Stimulated activated CD8-positive, alpha-beta memory T cell treated with anti-CD3 and anti-CD28 coated beads, Interleukin-12 subunit alpha, Interleukin-12 subunit beta, amount 100 ng/mL, for 1 hour (primary cell): ENCODE measurements at regions not wholly inside any gene's neighbourhood (a gene's known extent, or its start where the extent isn't known, plus 50 kb on each side); places are given as distances from the start of the nearest gene placed in this dataset.

ENCODE experiments used
- DNase-seq: peaks from one replicate; pipeline ENCODE4 v3.0.0-alpha.2; 2020; ENCODE audit warnings: low read depth

DNA sequence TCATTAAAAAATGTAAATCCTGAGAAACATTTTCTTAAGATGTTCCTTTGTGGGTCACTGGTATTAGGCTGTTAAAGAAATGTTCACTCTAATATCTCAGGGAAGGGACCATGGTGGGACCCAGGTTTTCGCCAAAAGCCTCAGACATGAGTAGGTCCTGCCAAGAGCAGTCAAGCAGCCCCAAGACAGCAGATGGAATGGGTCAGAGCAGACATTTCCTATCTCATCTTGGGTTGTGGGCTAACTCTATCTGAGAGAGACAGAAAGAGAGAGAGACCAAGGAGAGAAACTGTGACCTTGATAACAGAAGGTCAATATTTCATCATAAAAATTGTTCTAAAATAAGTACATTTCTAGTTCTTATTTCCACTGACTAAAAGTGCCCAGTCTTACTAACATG, 661.7 kb downstream of the TSN start:
- no peak for DNase-seq

- no peak for DNase-seq
Measured at GRCh38 chr2:122421775-122422174, 666.3 kb downstream of the TSN start.

GRCh38 chr2:122422384-122422991, 667.0 kb downstream of the TSN start:
- no peak for DNase-seq

- DNase-seq, result no peak
Measured at GRCh38 chr2:122423934-122424333, 668.5 kb downstream of the TSN start.

DNA sequence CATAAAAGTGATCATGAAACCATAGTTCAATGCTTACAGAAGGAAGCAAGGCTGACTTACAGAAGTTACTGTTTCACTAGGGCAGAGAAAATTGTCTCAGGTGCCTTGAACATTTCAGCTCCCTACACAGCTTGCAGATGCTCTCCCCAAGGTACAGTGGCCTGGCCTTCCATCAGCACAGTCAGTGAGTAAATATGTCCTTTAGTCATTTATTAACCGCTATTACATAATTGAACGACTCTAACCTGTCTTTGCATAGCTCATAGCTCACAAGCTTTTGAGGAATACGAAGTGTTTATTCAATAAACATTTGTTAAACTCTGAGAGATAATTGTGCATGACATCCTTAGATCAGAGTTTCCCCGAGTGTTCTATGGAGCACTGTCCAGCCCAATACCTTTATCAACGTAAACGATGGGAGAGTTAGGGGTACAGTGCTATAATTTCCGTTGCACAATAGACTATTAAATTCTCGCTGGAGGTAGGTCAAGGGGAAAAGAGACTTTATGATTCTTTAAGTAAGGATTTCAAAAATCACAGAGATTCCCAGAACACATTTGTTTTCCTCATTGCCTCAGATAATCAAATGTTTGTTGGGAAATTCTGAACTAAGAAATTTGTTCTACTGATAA, 677.8 kb downstream of the TSN start:
- DNase-seq, result no peak

DNA sequence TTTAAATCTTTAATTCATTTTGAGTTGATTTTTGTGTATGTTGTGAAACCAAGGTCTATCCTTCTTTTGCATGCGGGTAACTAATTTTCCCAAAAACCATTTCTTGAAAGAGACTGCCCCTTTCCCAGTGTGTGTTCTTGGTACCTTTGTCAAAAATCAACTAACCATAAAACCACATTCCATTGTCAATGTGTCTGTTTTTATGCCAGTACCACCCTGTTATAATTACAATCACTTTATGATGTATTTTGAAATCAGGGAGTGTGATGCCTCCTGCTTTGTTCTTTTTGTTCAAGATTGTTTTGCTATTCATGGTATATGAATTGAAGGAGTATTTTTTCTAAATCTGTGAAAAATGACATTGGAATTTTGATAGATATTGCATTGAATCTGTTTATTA, 689.6 kb downstream of the TSN start:
- no peak for DNase-seq

DNA sequence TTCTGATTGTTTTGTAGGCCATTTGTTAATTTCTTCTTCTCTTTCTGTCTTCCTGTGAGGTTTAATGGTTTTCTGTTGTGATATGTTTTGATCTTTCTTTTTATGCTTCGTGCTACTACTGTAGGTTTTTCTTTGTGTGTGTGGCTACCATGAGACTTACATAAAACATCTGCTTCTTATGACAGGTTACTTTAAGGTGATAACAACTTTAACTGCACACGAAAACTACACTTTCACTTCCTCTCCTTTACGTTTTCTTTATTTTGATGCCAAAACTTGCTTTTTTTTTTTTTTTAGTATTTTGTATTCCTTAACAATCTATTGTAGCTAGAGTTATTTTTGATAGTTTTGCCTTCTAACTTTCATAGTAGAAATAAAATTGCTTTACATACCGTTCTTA, 691.3 kb downstream of the TSN start:
- no peak for DNase-seq

DNA sequence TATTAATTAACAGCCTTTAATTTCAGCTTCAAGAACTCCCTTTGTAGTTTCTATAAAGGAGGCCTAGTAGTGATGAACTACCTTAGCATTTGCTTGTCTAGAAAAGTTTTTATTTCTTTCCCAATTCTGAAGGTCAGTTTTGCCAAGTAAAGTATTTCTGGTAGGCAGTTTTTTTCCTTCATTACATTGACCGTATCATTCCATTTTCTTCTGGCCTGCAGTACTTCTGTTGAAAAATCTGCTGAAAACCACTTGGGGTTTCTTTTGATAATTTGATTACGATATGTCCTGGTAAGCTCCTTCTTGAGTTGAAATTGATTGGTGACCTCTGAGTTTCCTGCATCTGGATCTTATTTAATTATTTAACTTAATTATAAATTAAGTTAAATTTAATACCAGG, 691.8 kb downstream of the TSN start:
- no peak for DNase-seq

DNA sequence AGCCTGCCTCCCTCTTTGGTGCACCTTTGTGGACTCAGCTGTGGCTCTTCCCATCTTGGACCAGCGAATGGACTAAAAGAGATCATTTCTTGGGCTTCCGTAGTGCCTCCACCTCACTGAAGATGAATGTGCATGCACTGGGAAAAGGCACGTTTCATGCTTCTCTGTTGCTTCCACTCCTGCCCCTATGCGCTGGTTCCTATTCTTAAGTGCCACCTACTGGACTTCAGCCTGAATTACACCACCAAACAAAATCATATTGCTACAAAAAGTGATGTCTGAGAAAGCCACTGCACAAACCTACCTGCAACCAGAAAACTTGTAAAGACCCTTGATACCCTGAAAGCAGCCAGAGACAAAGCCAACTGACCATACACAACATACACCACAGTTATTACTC, 695.6 kb downstream of the TSN start:
- no peak for DNase-seq

DNA sequence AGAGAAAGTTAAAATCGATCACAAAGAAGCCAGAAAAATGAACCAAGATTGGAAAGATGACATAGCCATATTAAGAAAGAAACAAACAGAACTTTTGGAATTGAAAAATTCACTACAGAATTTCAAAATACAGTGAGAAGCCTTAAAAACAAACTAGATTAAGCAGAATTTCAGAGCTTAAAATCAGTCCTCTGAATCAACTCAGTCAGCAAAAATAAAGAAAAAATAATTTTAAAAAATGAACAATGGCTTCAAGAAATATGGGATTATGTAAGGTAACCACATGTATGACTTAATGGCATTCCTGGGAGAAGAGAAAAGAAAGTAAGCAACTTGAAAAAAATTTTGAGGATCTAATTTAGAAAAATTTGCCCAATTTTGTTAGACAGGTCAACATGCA, 696.2 kb downstream of the TSN start:
- DNase-seq, result no peak

- no peak for DNase-seq
Measured at GRCh38 chr2:122469147-122469546, 713.7 kb downstream of the TSN start.

- DNase-seq, result no peak
Measured at GRCh38 chr2:122471753-122472152, 716.3 kb downstream of the TSN start.

DNA sequence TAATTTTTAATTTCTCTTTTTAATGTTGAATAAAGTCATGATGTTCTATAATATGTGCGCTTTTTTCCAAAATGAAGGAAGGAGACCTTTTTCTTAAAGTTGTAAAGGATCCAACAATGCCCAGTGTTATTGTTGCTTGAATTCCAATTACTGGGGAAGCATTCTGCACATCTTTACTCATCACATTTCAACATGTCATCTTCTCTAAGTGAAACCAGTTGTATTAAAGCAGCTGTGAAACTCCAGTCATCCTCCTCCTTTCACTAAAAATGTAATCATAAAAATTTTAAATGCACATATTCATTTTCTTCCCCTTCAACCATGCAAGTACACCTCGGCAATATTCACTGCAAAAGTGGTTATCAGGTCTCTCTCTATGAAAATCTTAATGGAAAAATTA, 722.7 kb downstream of the TSN start:
- DNase-seq, result no peak

DNA sequence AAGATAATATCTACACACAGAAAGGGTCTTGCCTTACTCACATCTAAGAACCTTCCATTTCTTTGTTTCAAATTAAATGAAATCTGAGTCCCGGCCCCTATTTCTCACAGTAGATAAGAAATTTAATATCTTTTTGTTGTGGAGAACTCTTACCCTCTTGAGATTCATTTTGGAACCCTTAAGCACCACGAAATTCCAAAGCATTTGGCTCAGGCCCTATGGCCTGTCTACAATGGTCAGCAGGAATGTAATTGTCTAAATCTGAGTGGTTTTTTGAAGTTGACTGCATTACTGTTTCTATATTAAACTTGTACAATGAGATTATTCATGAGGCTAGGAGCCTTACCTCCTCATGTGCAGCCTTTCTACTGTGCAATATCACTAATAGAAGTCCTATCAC, 723.3 kb downstream of the TSN start:
- no peak for DNase-seq

DNA sequence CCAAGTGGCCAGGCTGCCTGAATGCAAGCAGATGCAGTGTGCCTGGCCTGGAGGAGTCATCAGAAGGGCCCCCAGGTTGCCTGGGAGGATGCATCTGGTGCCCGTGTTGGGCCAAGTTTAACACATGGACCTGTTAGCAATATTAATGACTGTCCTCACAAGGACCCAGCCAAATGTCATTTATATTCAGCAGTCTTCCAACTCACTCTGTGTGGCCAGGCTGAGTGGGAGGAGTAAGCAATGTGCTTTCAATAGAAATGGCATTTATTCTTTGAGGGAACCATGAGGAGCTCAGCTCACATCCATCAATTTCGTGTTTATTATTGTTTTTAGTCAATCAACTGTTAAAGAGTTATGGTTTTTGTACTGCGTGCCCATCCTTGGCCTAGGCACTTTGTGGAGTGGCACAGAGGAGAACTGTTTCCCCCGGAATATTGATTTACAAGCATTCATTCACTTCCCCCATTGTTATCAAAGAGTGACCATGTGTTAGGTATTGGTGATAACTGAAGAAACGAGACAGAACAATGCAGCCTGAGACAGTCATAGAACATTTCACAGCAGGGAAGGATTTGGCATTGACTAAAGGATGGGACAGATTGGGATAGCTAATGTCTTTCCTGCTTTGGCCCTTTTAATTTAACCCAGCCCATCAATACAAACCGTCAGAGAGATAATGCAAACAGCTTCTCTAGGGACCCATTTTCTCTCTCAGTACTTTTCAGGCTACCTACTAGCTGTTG, 725.2 kb downstream of the TSN start:
- no peak for DNase-seq

GRCh38 chr2:122481244-122481622, 725.8 kb downstream of the TSN start:
- no peak for DNase-seq

DNA sequence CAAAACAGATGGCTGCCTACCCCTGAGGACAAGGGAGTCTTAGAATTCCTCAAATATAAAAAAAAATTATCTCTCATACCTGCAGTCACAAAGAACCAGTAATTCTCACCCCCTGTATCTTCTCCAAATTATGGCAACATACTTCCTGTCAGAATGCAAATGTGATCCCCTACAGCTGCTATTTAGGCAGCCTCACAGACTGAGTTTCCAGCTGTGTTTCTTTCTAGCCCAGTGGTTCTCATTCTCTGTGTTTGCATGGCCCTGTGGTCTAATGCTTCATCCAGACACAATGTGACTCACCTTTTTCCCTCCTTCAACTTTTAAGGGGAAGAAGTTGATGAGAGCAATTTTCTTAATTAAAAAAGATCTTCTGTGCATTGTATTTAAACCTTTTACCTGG, 726.3 kb downstream of the TSN start:
- DNase-seq, result no peak

DNA sequence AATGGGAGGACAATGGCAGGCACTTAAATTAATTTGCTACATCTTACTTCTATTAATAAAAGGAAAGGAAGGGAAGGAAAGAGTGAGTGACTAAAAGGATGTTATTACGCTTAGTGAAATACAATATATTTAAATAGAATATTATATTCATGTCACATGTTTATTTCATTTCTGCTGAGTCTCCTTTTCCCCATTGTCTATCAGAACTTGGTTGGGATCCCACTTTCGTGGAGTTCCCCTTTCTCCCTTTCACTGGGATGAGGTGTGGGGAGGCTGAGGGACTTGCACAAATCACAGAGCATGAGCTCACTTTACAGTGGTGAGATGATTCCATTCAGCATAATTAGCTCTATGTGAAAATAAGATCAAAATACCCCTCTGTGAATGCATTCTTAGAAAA, 730.6 kb downstream of the TSN start:
- no peak for DNase-seq

DNA sequence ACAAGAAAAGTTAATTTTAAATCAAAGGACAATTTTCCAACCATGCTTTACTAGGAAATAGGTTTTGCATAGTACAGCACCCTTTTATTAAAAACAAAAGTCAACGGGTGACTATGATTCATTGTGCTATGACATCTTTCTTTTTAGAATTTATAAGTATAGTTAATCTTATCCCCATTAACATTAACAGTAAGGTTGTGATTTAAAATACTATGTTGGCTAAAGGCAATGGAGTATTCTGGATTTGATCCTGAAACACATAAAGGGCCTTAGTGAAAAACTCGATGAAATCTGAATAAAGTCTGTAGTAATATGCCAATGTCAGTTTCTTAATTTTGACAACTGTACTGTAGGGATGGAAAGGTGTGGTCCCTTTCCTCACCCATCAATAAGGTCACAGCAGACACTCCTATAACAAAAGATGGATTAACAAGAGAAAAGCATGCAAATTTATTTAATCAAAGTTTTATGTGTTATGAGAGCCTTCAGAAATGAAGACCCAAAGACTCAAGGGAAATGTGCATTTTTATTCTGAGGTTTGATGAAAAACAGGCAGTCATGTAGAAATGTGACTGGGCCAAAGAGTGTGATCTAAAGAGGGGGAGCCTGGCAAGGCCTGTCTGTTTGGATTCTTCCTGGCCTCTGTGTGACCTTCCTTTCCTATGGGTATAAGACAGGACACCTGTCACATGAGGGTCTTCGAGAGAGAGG, 731.4 kb downstream of the TSN start:
- DNase-seq, result no peak

DNA sequence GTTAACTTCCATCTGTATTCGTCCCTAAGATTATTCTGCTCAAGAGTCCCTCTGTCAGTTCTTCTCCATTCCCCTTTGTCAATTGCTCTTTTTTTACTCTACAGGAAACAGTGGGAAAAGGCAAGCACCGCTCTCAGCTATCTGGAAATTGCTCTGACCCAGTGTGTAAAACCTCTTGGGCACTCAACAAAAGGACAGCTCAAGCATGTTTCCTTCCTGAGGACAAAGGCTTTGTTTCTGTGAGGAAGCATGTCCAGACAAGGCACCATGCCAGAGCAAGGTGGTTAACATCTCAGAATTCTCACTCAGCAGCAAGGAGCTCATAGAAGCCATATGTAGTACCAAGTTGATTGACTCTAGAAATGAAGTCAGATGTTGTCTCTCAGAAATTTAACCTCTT, 735.6 kb downstream of the TSN start:
- no peak for DNase-seq

- no peak for DNase-seq
Measured at GRCh38 chr2:122500316-122501105, 745.1 kb downstream of the TSN start.

DNA sequence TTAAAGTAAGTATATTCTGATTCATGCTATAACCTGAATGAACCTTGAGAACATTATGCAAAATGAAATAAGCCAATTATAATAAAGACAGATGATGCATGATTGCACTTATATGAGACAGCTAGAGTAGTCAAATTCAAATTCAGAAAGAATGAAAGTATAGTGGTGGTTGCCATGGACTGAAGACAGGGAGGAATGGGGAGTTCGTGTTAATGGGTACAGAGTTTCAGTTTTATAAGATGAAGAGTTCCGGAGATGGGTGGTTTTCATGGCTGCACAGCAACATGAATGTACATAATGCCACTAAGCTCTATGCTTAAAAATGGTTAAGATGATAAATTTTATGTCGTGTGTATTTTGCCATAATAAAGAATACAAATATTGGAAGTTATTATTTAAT, 751.2 kb downstream of the TSN start:
- no peak for DNase-seq
